ENCODE measurements at regions not wholly inside any gene's neighbourhood (a gene's known extent, or its start where the extent isn't known, plus 50 kb on each side); places are given as distances from the start of the nearest gene placed in this dataset.
"Not testable (repeated sequence)": the region's sequence is repeated elsewhere in the genome, so short reads cannot be mapped to it uniquely, and the experiment has no call there.

- Mint-ChIP-seq H3K4me1 (peaks cover 28% of the 10 kb centered on the region), H3K27ac (no peak overlapping the region), H3K9me3 (peaks cover 0 to 2% of the 10 kb centered on the region in 2 donors), H3K27me3 (no peaks in the 10 kb centered on the region), H3K4me3 (no peak overlapping the region)
- ATAC-seq (no peak), DNase-seq (no peak)
Observed at GRCh38 chr14:71432334-71433110, 499.7 kb upstream of the RGS6 start.

GRCh38 chr14:71433303-71433702, 498.9 kb upstream of the RGS6 start:
- Mint-ChIP-seq H3K27me3 (no peaks in the 10 kb centered on the region), H3K4me3 (no peak overlapping the region), H3K9me3 (no peaks in the 10 kb centered on the region), H3K4me1 (peaks cover 32% of the 10 kb centered on the region), H3K27ac (no peak overlapping the region)
- ATAC-seq (no peak), DNase-seq (no peak)

- not testable (repeated sequence) for H3K27ac Mint-ChIP-seq, H3K27me3 Mint-ChIP-seq, ATAC-seq, H3K9me3 Mint-ChIP-seq, H3K4me3 Mint-ChIP-seq, DNase-seq
- peaks cover 32% of the 10 kb centered on the region for H3K4me1 Mint-ChIP-seq
Observed at GRCh38 chr14:71435641-71436040, 496.6 kb upstream of the RGS6 start.

GRCh38 chr14:71437870-71438269, 494.4 kb upstream of the RGS6 start:
- Mint-ChIP-seq H3K4me1 (peaks cover 19% of the 10 kb centered on the region), H3K9me3 (no peaks in the 10 kb centered on the region), H3K4me3 (no peak overlapping the region), H3K27ac (no peak overlapping the region), H3K27me3 (no peaks in the 10 kb centered on the region)
- no peak for ATAC-seq
- no peak for DNase-seq

GRCh38 chr14:71438684-71439083, 493.5 kb upstream of the RGS6 start:
- Mint-ChIP-seq H3K27ac (peak overlapping the region in 1 of 2 donors; percentile 77), H3K4me1 (peaks cover 16% of the 10 kb centered on the region), H3K4me3 (no peak overlapping the region), H3K9me3 (no peaks in the 10 kb centered on the region), H3K27me3 (no peaks in the 10 kb centered on the region)
- ATAC-seq (no peak), DNase-seq (no peak)

GRCh38 chr14:71441126-71441525, 491.1 kb upstream of the RGS6 start:
- ATAC-seq (no peak), DNase-seq (no peak)
- no peak overlapping the region for H3K4me3 Mint-ChIP-seq
- no peak overlapping the region for H3K27ac Mint-ChIP-seq
- no peaks in the 10 kb centered on the region for H3K27me3 Mint-ChIP-seq
- no peaks in the 10 kb centered on the region for H3K9me3 Mint-ChIP-seq
- H3K4me1 Mint-ChIP-seq = peaks cover 16% of the 10 kb centered on the region

DNA sequence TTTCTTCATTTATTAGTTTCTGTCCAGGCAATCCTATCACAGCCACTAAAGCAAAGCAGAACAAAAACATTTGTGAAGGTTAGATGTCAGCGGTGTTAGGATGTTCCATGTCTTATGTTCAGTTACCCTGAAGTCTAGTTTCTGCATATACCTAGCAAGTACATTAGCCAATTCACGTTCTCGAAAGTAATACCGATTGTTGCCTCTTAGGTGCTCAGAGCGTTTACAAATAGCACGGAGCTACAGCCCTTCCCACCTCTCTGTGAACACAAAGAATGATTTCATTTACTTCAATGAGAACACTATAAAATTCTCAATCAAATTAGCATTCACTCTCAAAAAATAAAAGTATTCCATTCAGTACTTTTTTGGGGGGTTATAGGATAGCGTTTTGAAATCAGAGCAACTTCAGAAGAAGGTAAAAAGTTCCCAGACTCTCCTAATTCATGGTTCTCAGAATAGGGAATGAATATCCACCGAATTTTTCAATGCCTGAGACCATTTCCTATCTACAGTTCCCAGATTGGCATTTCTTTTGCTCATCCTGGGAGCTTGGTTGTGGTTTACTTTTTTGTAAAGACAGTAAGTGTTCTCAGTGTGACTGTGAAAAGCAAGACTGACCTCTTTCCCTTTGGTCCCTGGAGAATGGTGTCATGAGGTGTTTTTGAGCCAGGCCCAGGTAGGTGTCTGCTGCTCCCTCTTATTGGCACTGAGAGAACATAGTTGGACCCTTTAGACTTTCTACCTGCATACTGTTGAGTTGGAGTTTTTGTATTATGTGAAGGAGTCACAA, 488.0 kb upstream of the RGS6 start:
- Mint-ChIP-seq H3K9me3 (no peaks in the 10 kb centered on the region), H3K27ac (no peak overlapping the region), H3K4me1 (peaks cover 2% of the 10 kb centered on the region), H3K27me3 (no peaks in the 10 kb centered on the region), H3K4me3 (no peak overlapping the region)
- DNase-seq = no peak
- no peak for ATAC-seq

GRCh38 chr14:71448431-71449315, 483.6 kb upstream of the RGS6 start:
- Mint-ChIP-seq H3K4me3 (no peak overlapping the region), H3K9me3 (no peaks in the 10 kb centered on the region), H3K27ac (peak overlapping the region in 1 of 2 donors; percentile 59), H3K27me3 (no peaks in the 10 kb centered on the region), H3K4me1 (peaks cover 9% of the 10 kb centered on the region)
- ATAC-seq = no peak
- no peak for DNase-seq

DNA sequence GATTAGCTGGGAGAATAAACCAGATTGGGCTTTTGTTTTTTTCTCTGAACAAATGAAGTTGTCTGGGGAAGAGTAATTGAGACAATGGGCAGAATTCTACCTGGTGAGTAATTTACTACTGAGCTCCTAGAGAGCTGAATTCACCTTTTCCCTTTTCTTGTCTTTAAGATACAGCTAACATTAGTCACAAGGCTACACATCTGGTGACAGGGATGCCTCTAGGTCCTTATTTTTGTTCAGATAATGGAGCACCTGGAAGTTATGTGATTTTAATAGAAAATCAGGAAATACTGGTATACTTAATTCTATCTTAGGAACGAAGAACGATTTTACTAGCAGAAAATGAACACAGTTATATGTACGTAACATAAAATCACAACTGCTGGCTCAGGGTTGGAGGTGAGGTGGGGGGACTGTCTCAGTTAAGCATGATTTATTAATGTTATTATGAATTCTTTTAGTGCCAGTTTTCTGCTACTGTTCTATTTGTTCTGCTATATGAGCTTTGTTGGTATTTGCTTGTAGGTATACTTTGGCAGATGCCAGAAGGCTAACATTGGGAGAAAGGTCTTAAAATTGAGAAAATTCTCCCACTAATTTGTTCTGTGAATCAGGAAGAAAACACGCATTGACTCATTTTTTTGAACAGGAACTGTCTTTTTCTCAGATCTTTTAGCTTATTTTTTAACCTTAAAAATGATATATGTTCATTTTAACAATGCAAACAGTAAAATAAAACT, 482.7 kb upstream of the RGS6 start:
- Mint-ChIP-seq H3K4me1 (peaks cover 10% of the 10 kb centered on the region), H3K9me3 (no peaks in the 10 kb centered on the region), H3K4me3 (no peak overlapping the region), H3K27me3 (no peaks in the 10 kb centered on the region), H3K27ac (no peak overlapping the region)
- no peak for DNase-seq
- ATAC-seq = no peak

GRCh38 chr14:71451501-71451900, 480.7 kb upstream of the RGS6 start:
- no peak for ATAC-seq
- Mint-ChIP-seq H3K9me3 (no peaks in the 10 kb centered on the region), H3K27ac (no peak overlapping the region), H3K4me3 (no peak overlapping the region), H3K27me3 (no peaks in the 10 kb centered on the region), H3K4me1 (peaks cover 17% of the 10 kb centered on the region)
- no peak for DNase-seq

DNA sequence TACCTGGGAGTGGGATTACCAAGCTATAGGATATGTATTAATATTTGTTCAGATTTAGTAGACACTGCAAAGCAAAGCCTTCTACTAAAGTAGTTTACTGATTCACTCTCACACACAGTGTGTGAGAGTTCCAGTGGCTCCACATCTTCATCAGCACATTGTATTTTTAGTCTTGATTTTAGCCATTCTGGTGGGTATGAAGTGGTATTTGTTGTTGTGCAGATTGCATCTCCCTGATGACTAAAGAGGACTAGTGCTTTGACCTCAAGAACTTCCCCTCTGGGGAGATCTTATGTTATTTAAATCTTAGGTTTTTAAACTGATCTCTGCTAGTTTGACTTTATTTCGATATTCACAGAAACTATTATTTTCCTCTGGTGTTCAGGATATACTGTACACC, 479.7 kb upstream of the RGS6 start:
- ATAC-seq = peak; percentile 87

DNA sequence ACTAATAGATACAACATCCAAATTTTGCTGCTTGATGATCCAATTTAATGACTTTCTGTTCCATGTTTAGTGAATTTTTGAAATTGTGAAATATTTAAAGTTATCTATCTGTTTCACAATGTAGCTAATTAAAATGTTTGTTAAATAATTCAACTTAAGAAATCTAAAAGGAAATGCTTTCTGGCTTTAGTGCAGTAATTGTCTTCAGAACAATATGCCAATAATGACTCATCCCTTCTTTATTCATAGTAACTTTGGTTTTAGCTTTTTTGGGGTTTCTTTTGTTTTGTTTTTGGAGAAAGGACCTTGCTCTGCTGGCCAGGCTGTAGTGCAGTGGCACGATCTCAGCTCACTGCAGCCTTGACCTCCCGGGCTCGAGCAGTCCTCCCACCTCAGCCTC, 479.2 kb upstream of the RGS6 start:
- Mint-ChIP-seq H3K4me3 (no peak overlapping the region), H3K4me1 (peaks cover 17% of the 10 kb centered on the region), H3K27me3 (no peaks in the 10 kb centered on the region), H3K27ac (no peak overlapping the region), H3K9me3 (no peaks in the 10 kb centered on the region)
- DNase-seq = no peak
- no peak for ATAC-seq

More for the DNA sequence above, 479.7 kb upstream of the RGS6 start:
- no peaks in the 10 kb centered on the region for H3K9me3 Mint-ChIP-seq
- H3K4me1 Mint-ChIP-seq = peaks cover 17% of the 10 kb centered on the region
- DNase-seq = no peak
- H3K27me3 Mint-ChIP-seq = no peaks in the 10 kb centered on the region
- no peak overlapping the region for H3K4me3 Mint-ChIP-seq
- no peak overlapping the region for H3K27ac Mint-ChIP-seq

- peaks cover 17% of the 10 kb centered on the region for H3K4me1 Mint-ChIP-seq
- H3K27me3 Mint-ChIP-seq = no peaks in the 10 kb centered on the region
- H3K9me3 Mint-ChIP-seq = no peaks in the 10 kb centered on the region
- DNase-seq (no peak), ATAC-seq (no peak)
- no peak overlapping the region for H3K4me3 Mint-ChIP-seq
- no peak overlapping the region for H3K27ac Mint-ChIP-seq
Observed at GRCh38 chr14:71454010-71454409, 478.2 kb upstream of the RGS6 start.

- peaks cover 17% of the 10 kb centered on the region for H3K4me1 Mint-ChIP-seq
- DNase-seq (no peak), ATAC-seq (no peak)
- no peaks in the 10 kb centered on the region for H3K9me3 Mint-ChIP-seq
- H3K27ac Mint-ChIP-seq = no peak overlapping the region
- H3K27me3 Mint-ChIP-seq = no peaks in the 10 kb centered on the region
- H3K4me3 Mint-ChIP-seq = no peak overlapping the region
Observed at GRCh38 chr14:71454513-71455332, 477.5 kb upstream of the RGS6 start.
